ENCODE measurements at regions not wholly inside any gene's neighbourhood (a gene's known extent, or its start where the extent isn't known, plus 50 kb on each side); places are given as distances from the start of the nearest gene placed in this dataset.
"Not testable (repeated sequence)": the region's sequence is repeated elsewhere in the genome, so short reads cannot be mapped to it uniquely, and the experiment has no call there.

DNA sequence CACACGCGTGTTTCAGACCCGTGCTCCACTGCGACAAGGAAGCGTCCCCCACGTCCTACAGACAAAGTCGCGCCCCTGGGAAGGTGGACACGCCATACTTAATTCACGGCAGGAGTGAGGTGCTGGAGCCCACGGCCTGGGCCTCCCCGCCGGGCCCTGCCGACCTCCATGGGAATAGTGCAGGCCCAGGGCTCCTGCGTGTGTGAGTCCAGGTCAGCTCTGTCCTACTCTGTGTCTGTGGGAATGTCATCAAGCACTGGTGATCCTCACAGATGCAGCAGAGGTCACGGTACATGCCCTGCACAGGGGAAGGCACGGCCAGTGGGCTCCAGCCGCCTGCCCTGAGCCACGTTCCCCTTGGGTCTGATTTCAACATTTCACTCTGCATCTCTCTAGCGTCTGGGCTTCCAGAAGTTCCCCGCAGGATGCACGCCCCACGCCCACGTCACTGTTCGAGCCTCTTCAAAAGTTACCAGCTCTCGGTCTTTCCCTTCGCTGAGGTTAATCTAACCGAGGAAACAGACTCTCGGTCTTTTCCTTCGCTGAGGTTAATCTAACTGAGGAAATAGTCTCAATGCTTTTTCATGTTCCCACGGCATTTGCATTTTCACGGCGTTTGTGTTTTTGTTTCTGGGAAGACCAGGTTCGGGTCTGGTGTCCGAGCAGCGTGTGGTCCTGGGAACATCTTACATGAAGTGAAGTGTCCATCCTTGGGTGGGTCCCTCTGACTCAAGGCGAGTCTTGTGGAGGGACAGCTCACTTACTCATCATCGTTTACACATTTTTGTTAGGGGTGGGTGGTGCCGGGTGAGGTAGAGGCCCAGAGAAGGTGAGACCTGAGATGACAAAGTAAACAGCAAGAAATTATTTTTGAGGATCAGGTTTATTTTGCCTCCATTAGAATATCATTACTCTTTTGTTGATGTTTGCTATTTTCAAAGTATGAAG lies 157.3 kb upstream of the ALKAL2 start:
- DNase-seq = no peak

DNA sequence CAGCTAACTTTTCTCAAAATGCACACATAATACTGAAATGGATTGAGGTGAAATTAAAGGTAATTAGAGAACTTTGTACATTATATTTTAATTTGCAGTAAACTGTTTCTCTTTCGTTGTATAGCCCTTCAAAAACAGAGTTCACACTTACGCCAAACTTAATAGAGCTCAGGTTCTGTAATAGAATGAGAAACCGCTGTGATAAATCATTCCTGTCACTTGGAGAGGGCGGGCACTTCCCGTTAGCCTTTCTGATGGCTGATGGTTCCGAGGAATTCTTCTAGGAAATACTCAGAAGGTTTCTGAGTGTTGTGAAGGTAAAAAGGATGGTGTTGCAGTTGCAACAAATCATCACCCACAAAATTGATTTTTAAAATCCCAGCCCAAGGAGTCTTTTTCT lies 155.8 kb upstream of the ALKAL2 start:
- DNase-seq = no peak

DNA sequence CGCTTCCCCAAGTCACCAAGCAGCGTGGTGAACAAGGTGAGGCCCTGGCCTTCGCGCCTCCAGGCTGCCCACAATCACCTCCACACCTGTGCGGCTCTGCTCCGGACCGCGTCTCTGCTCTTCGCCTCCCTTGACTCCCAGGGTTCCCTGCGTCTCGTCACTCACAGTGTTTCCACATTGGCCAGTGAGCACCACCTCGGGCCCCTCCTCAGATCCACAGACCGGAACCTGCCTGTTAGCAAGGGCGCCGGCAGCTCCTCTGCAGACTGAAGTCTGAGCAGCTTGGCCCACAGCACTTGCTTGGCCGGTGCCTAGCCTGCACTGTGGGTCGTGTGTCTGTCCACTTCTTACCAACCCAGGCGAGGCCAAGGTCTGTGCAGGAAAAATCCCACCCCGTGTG lies 155.3 kb upstream of the ALKAL2 start:
- no peak for DNase-seq

DNA sequence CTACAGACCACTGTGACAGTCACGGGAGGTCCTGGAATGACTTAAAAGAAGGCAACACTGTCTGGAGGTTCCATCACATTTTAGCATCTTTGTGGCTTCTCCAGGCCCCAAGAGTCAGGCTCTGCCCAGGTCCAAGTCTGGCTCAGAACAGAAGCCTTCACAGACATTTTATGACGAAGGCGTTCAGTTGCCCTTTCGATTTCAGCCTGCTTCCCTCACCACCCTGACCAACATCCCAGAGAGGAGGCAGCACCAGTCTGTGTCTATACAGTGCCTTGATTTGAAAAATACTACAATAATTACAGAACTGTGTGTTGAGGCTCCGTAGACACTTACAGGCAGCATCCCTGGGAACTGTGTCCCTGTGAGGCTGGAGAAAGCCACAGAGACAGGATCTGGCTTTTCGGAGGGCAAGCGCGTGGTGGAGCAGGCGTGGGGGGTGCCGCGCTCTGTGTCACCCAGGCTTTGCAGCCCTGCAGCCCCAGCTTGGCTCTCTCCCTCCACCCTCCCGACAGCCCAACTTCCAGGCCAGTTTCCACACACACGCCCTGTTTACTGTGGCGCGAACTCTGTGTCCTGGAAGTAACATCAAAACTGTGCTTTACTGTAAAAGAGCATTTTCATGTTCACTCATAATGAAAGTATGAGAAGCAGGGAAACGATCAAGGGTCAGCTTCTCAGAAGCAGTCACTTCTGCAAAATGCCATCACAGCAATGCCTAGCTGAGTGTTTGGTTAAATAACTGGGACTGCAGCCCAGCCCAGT lies 153.5 kb upstream of the ALKAL2 start:
- no peak for DNase-seq

DNA sequence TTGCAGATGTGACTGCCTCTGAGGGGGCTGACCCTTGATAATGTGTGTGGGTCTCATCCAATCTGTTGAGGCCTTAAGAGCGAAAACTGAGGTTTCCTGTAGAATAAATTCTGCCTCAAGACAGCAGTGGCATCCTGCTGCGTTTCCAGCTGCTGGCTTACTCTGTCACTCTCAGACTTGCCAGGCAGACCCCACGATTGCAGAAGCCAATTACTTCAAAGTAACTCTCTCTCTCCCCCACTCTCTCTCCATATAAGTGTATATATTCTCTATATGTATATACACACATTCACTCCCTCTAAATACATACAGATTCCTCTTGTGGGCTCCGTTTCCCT lies 152.5 kb upstream of the ALKAL2 start:
- DNase-seq = no peak

DNA sequence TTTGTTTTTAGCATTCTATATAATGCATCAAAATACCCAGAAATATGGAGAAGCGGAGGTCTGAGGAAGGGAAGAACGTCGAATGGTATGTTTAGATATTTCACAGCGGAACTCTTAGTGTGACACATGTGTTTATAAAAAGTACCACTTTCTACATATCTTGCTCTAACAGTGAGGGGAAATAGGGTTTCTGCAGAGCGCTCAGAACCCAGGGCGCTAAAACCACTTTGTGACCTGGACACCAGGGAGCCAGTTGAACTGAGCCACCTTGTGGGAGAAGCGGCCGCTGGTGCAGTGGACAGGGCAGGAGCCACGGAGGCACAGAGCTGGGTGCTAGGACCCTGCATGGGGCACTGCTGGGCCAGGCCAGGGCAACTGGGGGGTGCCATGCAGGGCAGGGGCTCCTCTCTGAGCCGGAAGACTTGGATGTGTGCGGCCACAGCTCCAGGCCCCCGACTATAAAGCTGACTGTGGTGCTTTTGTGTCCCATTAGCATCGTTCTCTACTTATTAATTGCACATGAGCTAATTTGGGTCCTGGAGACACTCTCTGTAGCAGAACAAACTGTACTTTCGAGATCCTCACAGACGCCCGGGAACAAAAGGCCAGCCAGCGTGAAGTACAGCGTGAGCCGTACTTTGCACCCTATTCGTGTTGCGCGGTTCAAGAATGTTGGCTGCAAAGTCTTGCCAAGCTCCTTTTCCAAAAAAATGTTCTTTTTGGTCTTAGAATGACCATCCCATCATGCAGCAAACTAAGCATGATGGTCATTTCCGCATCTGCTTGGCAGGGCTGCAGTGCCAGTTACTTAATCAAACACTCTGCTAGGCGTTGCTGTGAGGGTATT lies 151.9 kb upstream of the ALKAL2 start:
- no peak for DNase-seq

DNA sequence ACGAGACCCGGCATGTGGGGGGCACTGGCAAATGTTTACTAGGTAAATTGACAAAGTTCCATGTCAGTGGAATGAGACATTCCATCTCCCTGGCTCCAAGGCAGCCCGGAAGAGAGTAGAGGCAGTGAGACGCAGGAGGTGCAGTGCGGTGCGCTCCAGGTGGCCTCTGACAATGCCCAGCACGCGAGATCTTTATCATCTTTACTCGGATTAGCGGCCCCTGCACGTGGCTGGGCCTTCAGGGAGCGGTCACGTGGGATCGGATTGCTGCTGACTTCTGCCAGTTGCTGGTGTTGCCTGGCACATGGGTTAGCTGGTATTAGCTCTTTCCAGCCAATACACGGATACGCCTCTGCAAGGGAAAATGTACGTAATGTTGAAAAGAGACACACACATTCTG lies 151.2 kb upstream of the ALKAL2 start:
- no peak for DNase-seq

DNA sequence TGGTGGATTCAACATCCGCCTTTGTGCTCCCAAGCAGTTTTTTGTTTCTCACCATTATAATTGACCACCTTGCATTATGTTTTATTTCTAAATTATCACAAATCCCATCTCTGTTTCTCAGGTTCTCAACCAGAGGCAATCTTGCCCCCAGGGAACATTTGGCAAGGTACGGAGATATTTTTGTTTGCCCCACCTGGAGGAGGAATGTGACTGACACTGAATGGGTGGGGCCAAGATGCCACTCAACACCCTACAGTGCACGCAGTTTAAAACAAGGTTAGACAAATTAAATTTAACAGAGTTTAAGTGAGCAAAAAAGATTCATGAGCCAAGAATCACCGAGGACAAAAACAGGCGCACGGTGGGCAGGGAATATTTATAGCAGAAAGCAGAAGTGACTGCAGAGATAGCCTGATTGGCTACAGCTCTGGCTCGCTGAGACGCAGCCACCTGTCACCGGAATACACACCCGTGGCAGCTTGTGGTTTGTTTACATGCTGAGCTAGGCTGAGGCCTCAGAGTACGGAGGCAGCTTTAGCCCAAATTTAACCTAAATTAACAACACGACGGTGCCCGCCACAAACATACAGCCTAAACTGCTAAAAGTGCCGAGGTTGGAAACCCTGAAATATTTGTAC lies 150.0 kb upstream of the ALKAL2 start:
- DNase-seq = no peak

DNA sequence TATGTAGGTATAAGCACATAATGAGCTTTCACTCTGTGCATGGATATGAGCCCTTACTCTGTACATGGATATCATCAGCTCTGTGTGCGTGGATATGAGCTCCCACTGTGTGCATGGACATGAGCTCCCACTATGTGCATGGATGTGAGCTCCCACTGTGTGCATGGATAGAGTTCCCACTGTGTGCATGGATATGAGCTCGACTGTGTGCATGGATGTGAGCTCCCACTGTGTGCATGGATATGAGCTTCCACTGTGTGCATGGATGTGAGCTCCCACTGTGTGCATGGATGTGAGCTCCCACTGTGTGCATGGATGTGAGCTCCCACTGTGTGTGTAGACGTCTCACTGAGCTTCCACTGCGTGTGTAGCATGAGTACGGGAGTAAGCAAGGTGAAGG lies 149.3 kb upstream of the ALKAL2 start:
- DNase-seq = no peak

DNA sequence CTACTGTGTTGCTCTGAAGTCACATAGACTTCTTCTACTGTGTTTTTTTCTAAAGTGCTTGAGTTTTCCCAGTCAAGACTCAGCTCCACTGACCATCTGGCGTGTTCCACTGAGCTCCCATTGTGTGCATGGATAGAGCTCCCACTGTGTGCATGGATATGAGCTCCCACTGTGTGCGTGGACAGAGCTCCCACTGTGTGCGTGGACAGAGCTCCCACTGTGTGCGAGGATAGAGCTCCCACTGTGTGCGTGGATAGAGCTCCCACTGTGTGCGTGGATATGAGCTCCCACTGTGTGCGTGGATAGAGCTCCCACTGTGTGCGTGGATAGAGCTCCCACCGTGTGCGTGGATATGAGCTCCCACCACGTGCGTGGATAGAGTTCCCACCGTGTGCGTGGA lies 148.3 kb upstream of the ALKAL2 start:
- DNase-seq = no peak

DNA sequence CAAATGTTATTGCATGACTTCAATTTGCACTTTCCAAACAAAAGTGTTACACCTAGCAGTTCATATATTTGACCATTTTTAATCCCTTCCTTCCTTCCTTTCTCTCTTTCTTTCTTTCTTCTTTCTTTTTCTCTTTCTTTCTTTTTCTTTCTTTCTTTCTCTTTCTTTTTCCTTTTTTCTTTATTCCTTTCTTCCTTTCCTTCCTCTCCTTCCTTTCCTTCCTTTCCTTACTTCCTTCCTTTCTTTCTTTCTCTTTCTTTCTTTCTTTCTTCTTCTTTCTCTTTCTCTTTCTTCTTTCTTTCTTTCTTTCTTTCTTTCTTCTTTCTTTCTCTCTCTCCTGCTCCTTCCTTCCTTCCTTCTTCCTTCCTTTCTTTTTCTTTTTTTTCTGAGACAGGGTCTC lies 146.7 kb upstream of the ALKAL2 start:
- no peak for DNase-seq

DNA sequence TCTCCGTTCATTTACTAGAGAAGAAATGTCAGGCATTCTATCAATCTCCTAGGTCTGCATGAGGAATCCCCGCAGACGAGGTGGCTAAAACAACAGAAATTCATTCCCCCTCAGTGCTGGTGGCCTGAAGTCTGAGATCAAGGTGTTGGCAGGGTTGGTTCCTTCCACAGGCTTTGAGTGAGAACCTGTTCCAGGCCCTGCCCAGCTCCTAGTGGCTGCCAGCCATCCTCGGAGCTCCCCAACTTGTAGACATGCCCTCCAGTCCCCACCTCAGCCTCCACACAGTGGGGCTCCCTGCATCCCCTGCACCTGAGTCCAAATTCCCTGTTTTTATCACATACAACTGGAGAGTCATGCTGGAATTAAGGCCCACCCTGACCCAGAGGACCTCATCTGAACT lies 145.3 kb upstream of the ALKAL2 start:
- DNase-seq = no peak

DNA sequence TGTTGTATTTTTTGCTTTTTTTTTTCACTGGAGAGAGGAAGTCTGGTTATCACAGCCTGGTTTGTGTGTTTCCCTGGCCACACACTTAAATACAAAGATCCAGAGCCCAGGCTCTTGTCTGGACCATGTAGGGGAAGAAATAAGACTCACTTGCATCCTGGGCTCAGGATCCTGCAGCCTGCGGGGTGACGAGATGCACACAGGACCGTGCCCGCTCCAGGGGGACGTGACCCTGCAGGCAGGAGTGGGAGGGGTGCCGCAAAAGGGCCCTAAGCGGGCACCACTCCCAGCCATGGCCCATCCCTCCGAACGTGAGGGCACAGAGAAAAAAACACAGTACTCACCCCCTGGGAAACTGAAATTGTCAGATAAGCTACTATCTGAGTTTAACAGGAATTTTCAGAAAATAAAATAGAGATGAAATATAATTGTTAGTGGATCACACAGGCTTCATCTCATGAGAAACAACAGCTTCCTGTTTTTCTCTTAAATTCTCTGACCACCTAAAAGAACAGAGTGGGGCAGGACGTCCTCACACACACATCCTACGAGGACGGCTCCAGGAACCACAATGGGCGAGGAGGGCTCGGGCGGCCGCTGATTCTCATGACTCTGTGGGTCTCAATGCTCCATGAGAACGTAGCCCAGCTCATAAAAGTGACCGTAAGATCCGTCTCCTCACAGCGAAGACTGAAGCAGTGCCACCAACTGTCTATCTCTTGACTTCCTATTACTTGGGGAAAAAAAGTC lies 142.6 kb upstream of the ALKAL2 start:
- no peak for DNase-seq

DNA sequence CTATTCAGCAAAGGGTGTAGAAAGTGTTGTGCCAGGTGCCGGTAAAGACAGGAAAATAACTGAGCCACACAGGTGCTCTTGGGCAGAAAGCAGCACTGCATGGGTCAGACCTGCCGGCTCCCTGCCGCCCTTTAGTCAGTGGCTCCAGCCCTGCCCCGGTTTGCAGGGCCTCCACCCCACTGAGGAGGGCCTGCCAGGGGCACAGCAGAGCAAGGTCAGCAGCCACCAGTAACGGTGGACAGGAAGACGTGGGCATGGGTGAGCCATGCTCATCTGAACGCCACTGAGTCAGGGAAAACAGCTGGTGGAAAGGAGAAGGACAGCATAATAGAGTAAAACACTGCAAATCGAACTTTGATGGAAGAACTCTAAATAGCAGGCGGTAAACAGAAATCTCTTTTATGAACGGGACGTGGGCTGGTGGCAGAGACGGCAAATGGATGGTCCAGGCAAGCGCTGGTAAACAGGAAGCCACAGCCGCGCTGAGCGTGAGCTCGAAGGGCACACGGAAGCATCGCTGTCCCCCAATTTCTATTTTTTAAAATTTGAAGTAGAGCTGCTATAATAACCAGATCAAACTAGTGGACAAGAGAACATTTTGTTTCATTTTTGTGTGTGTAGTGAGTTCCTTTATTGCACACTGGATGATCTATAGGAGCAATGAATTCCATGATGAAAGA lies 141.8 kb upstream of the ALKAL2 start:
- DNase-seq = no peak

DNA sequence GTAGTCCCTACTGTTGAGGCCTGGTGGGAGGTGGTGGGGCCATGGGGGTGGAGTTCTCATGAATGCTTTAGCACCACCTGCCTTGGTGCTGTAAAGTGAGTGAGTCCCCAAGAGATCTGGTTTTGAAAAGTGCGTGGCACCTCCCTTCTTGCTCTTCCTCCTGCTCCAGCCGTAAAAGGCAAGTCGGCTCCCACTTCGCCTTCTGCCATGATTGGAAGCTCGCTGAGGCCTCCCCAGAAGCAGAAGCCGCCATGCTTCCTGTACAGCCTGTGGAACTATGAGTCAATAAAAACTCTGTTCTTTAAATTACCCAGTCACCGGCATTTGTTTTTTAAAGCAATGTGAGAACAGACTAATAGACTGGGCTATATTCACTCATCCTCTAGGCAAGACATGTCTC lies 141.3 kb upstream of the ALKAL2 start:
- DNase-seq = no peak

DNA sequence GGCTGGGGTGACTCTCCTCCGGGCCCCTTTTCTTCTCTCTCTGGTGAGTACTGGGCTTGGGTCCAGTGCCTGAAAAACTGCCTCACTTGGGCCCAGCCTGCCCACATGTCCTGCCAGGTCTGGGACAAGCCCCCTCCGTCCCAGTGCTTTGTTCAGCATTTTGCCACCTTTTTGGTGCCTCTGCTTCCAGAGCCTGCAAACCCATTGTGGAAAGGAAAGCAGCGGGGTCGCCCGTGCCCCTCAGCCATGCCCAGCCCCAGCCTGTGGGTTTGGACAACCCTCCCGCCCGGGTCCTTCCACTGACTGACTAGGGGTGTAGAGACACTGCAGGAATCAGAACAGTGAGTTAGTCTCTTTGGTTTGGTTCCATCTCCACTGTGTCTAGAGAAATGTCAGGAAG lies 140.7 kb upstream of the ALKAL2 start:
- no peak for DNase-seq

DNA sequence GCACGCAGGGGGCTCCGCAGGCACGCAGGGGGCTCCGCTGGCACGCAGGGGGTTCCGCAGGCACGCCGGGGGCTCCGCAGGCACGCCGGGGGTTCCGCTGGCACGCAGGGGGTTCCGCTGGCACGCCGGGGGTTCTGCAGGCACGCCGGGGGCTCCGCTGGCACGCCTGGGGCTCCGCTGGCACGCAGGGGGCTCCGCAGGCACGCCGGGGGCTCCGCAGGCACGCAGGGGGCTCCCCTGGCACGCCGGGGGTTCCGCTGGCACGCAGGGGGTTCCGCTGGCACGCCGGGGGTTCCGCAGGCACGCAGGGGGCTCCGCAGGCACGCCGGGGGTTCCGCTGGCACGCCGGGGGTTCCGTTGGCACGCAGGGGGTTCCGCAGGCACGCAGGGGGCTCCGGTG lies 138.8 kb upstream of the ALKAL2 start:
- DNase-seq = not testable (repeated sequence)

DNA sequence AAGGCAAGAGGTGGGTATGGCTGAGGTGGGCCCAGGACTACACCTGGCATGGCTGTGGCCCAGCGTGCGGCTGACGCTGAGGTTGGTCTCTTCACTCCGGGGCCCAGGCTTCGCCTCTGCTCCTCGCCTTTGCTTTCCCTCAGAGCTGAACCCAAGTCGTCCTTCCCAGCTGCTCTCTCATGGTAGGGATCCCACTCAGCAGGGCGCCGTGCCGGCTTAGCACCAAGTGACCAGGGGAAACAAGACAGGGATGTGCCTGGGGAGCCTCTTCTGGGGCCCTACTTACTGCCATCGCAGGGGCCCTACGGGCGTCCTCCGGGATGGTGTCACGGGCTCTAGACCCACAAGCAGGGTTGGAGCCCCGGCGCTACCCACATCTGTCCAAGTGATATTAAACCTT lies 138.1 kb upstream of the ALKAL2 start:
- no peak for DNase-seq

DNA sequence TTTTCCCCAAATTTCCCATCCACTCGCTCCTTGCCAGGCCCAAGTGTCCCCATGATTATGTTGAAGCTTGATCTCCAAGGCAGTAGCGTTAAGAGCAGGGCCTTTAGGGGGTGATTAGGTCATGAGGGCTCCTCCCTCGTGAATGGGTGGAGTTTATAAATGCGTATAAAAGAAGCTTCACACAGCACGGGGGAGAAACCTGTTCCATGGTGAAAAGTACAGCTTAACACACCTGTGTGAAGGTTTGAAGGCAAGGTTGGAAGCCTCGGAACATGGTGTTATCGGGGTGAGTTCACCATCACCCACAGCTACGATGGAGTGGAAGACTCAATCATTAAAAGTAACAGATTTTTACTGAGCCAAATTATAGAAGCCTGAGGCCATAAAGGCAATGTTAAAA lies 137.4 kb upstream of the ALKAL2 start:
- no peak for DNase-seq

DNA sequence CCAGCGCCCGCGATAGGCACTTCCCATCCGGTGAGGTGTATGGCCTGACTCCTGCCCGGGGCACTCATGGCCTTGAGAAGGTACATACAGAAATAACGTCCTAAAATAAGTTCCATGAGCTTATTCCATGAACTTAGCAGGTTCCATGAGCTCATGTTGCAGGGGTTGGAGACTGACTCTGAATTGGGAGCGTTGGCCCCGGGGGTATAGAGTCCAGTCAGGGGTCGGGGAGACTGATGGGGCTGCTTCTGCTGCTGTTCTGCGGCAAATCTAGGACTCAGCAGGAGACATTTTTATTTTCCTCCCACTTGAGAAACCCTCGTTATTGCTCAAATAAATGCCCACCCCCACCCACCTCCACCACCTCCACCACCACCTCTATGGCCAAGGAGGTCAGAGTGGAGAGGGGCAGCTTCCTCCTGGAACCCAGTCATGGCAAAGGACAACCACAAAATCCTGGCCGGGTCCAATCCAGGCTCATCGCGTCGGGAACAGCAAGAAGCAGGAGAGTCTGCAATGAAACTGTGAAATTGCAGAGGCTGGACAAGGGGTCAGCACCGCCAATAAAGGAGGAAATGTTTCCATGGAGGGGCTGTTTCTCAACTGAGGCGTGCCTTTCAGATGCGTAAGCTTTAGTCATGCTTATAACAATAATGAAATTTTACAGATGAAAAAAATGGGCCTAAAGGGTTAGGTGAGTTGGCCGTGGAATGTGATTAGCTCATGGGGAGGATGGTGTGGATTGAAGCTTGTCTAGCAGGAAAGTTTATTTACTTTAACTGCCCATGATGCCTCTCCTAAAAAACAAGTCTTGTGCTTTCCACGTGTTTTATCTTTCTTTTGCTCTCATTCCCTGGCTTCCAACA lies 136.6 kb upstream of the ALKAL2 start:
- DNase-seq = no peak

DNA sequence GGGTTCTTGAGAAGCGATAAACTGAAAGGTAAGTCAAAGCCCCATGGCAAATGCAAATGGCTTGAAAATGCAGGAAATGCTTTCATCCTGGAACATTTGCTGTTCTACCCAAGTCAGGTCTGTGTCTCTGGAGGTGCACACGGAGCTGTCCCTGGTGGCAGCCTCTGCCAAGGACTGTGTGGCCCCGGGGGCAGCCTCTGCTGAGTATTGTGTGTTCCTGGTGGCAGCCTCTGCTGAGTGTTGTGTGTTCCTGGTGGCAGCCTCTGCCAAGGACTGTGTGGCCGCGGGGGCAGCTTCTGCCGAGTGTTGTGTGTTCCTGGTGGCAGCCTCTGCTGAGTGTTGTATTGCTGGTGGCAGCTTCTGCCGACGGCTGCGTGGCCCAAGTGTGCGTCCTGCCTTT lies 135.6 kb upstream of the ALKAL2 start:
- no peak for DNase-seq
